HG03097 (cell line): ENCODE measurements at regions not wholly inside any gene's neighbourhood (a gene's known extent, or its start where the extent isn't known, plus 50 kb on each side); places are given as distances from the start of the nearest gene placed in this dataset.
"Not testable (repeated sequence)": the region's sequence is repeated elsewhere in the genome, so short reads cannot be mapped to it uniquely, and the experiment has no call there.

Experiments
- ATAC-seq: cut with Tn5 transposase; IDR thresholded peaks from one replicate; pipeline ENCODE4 v1.9.1; 2021; ENCODE audit not compliant: unreplicated experiment, low FRiP score

DNA sequence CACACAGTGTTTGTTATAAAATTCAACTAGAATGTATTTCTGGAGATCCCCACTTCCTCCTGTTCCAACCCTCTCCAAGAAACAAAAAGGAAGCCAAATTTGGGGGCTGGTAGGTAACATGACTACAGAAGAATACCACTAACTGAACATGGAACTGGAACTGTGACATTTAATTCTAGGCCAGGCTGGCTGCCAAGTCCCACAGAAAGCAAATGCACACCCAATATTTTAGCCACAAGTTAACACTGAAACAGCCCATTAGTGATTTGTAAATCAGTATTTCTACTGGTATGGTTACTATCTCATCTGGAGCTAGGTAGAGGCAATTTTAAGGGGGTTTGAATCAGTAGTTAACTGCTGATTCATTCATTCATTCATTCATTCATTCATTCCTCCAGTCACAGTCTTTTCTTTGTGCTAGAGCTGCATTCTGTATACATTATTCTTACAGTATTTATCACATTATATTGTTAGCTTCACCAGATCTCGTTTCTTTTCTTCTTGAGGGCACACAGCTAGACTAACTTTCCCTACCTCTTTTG is 131.7 kb upstream of the GDNF start:
- ATAC-seq: no peak

DNA sequence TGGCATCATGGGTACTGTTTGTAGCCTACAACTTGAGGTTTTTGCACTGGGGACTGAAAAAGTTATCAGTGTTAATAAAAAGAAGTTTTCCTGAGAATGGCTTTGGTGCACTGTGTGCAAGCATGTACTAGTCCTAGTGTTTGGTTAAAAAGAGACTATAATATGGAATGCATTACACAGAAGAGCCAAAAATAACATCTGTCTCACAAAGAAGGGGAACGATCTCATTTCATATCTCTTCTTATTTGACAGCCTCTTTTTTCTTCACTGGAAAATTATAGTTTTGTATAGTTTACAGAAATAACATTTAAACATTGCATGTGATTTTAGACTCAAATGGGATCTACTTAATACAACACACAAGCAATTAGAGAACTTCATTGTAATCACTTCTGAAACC is 127.0 kb upstream of the GDNF start:
- no peak for ATAC-seq

DNA sequence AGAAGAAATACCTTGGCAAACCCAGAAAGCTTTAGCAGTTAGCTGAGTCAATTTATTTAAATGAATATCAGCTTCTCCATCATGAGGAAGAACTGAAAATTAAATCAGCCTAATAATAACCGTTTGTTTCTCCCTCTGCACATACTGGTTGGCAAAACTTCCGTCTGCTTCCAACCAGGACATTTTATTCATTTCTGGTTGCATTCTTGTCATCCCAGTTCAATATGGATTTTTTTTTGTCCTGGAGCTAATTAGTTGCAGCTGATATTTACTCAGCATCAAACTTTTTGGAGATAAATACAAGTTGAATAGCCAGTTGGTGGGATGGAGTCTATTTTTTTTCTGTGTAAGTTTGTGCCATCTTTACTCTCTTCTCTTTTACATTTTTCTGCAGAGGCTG is 126.5 kb upstream of the GDNF start:
- ATAC-seq: no peak

- ATAC-seq: no peak
Measured at GRCh38 chr5:37962389-37962788, 122.5 kb upstream of the GDNF start.

DNA sequence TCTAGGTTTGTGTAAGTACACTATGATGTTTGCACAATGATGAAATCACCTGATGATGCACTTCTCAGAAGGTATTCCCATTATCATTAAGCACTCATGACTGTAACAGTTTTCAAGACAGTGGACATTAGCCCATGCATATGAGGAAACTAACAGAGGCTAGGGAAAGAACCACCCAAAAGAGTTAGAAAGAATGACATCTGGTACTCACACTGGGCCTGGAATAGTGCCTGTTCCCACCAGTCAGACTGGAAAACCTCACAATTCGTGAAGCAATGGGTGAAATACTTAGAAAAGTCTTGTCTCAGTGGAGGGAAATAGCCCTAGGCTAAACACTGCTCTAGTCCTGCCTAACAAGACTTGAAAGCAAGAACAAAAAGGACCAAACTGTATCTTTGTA is 117.4 kb upstream of the GDNF start:
- ATAC-seq: no peak

DNA sequence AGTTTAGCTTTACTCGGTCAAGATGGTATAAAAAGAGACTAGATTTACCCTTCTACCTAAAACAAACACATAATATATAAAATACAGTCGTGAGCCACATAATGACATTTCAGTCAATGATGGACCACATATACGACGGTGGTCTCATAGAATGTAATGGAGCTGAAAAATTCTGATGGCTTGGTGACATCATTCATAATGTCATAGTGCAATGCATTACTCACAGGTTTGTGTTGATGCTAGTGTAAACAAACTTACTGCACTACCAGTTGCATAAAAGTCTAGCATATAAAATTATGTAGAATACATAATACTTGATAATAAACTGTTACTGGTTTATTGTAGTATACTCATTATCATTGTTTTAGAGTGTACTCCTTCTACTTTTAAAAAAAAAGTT is 115.9 kb upstream of the GDNF start:
- ATAC-seq: no peak

- no peak for ATAC-seq
Measured at GRCh38 chr5:37954561-37954960, 114.7 kb upstream of the GDNF start.

GRCh38 chr5:37951946-37952721 is 112.3 kb upstream of the GDNF start:
- ATAC-seq: no peak

DNA sequence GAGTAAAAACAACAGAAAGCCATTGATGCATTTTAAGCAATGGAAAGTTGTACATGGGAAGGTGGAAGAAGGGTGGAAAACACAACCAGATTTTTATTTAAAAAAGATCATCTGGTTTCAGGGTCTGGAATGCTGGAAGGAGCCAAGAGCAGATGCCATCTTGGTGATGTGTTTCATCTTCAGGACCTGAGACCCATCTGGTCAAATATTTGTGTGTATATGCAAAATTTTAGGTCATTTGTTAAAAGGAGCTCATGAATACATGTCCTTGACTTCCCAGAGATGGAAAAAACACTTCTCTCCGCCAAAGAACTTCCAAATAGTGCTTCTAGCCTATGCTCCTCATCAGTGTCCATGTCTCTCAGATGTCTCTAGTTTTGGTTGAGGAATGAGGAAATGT is 110.6 kb upstream of the GDNF start:
- ATAC-seq: no peak

DNA sequence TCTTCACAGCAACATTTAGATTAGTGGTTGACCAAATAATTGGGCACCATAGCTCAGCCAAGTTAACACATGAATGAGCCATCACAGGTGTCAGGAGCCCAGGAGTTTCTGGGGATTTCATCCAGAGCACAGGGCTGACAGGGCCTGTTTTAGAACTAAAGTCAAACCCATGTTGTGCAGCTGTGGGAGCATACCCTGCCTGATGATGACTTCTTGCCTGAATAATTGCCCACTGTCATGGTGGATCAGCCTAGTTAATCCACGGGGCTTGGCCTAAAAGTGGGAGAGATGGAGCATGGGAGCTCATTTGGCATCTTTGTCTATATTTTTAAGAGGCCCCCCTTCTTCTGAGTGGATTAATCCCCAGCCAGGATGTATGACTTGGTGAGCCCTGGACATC is 105.6 kb upstream of the GDNF start:
- no peak for ATAC-seq

DNA sequence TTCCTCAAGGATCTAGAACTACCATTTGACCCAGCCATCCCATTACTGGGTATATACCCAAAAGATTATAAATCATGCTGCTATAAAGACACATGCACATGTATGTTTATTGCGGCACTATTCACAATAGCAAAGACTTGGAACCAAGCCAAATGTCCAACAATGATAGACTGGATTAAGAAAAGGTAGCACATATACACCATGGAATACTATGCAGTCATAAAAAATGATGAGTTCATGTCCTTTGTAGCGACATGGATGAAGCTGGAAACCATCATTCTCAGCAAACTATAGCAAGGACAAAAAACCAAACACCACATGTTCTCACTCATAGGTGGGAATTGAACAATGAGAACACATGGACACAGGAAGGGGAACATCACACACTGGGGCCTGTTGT is 103.3 kb upstream of the GDNF start:
- not testable (repeated sequence) for ATAC-seq

- no peak for ATAC-seq
Measured at GRCh38 chr5:37940931-37941623, 101.2 kb upstream of the GDNF start.

- ATAC-seq: no peak
Measured at GRCh38 chr5:37938861-37939260, 99.0 kb upstream of the GDNF start.

DNA sequence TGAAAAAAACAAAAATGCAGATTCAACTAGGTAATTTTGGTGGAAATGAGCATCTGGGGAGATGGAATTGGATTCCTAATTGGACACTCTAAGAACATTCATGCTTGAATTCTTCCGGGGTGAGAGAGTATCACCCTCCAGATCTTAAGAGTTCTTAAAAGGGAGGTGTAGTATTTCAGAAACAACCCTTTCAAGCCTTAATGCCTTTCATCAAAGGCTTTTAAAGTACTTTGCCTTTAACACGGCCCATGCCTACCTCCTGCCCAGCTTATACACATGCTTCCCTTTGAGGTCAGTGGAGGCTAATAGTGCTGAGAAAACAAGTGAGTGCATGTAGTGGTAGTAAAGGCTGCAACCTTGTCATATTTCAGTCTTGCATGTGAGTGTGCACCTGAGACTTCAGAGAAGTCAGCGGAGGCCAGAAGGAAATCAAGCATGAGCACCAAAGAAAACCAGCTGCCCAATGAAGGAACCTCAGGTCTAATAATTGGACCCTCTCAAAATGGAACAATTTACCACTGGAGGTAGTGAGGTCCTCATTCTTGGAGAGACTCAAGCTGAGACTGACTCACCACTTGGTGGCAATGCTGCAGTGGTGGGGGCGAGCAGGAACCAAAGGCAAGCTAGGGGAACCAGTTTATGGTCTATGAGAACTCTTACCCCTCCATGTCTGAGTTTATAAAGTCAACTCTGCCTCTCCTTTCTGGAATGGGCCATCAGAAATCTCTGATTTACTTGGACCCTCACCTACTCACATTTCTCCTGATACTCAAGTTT is 98.4 kb upstream of the GDNF start:
- ATAC-seq: no peak

DNA sequence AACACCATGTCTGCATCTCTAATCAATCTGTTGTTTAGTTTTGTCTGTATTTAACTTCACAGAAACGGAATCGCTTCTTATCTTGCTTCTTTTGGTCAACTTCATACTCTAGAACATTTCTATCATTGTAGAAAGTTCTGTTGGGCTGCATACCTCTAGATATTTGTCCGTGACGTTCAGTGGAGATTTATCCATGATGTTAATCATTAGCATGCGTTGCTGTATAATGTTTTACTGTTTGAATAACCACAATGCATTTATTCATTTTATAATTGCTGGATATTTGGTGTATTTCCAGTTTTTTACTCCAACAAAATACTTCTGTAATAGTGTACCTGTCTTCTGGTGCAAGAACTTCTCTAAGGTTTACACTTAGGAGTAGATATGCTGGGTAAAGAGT is 96.2 kb upstream of the GDNF start:
- no peak for ATAC-seq

- no peak for ATAC-seq
Measured at GRCh38 chr5:37933576-37933975, 93.7 kb upstream of the GDNF start.

- ATAC-seq: no peak
Measured at GRCh38 chr5:37932450-37932849, 92.6 kb upstream of the GDNF start.

DNA sequence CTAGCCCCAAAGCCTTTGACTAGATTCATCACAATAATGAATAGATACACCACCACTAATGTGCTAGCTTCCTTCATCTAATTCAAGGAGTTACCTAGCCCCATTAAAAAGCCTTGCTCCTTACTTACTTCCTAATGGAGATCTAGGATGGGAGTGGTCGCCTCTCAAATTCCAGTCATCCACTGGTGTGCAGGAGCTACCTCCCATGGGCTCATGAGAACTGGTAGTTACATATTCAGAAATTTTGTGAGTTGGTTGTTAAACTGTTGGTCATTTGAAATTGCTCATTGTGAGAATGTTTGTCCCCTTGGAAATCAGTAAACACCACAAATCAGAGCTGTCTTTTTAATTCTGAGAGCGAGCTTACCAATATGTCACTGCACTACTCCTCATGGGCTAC is 91.7 kb upstream of the GDNF start:
- no peak for ATAC-seq

- ATAC-seq: no peak
Measured at GRCh38 chr5:37930350-37930749, 90.5 kb upstream of the GDNF start.

DNA sequence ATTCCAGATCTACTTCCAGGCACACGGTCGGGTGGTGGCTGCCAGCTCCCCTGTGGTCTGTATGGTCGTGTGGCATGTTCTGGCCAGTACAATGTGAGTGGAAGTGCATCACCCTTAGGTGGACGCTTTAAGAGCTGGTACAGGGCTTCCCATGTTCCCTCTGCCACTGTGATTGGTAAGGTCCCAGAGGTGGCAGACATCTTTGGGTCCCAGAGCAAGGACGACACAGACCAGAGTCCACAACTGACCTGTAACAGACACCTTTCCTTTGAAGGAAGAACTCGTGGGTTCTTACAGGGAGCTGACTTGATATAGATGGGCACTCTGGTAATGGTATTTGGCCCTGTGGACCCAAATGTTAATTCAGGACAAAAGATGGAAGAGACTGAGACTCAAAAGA is 90.0 kb upstream of the GDNF start:
- no peak for ATAC-seq

DNA sequence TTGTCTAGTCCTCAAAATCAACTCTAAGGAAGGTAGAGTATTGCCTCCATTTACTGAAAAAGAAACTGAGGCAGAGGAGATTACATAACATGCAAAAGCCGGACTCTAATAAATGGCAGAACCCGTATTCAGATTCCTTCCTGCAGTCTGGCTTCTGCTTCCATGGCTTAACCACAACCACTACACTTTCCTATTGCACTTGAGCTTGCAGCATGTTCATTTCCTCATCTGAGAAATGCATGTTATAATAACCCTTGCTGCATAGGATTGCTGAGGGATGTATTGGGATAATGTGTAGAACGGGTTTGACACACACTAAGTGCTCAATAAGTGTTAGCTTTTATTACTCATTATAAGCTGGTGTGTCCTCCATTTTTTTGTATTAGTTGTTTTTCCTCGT is 87.9 kb upstream of the GDNF start:
- ATAC-seq: not testable (repeated sequence)
